ENCODE measurements at regions not wholly inside any gene's neighbourhood (a gene's known extent, or its start where the extent isn't known, plus 50 kb on each side); places are given as distances from the start of the nearest gene placed in this dataset.

DNA sequence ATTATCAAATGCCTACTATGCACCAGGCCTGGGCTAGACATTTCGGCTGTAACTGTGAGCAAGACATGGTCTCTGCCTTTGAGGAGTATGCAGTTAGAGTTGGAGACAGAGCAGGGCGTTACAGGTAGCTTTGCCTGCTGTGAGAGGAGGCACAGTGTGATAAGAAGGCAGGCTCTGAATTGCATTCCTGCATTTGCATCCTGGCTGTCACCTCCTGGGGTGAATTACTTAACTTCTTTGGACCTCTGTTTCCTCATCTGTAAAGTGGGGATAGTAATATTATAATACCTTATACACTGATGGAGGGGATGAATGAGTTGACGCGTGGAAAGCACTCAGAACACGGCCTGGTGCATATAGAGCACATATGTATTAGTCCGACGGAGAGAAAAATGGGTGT, 118.1 kb upstream of the ARHGAP20 start:
- DNase-seq (ENCODE audit: low spot score): no peak

DNA sequence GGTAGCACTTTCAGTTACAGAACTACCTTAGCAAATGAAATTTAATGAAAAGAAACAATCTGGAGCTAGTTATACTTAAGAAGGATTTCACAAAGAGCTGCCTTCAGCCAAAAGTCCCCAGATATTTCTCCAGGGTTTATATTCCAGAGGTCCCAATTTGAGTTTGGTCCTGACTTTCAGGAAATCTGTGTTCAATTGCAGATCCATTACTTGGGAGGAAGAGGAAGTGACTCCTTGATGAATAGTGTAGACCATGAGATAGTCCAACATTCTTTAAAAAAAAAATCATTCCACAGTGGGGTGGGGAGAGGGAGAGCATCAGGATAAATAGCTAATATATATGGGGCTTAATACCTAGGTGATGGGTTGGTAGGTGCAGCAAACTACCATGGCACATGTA, 117.6 kb upstream of the ARHGAP20 start:
- DNase-seq (ENCODE audit: low spot score): no peak

DNA sequence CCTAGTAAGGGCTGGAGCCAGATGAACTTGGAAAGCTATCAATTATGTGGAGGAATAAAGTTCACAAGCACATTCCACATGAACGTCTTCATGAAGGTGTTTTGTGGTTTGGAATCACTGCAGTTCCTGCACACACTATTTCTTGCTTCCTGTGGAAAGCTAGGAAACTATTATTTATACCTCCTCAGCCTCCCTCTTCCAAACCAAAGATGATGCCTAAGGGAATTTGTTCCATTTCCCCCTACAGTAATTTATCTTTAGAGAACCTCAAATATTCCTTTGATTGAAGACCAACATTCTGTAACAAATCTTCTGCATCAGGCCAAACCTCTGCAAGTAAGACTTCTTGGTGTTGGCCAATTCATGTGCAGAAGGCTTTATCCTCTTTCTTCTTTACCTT, 115.8 kb upstream of the ARHGAP20 start:
- no peak for DNase-seq (ENCODE audit: low spot score)

DNA sequence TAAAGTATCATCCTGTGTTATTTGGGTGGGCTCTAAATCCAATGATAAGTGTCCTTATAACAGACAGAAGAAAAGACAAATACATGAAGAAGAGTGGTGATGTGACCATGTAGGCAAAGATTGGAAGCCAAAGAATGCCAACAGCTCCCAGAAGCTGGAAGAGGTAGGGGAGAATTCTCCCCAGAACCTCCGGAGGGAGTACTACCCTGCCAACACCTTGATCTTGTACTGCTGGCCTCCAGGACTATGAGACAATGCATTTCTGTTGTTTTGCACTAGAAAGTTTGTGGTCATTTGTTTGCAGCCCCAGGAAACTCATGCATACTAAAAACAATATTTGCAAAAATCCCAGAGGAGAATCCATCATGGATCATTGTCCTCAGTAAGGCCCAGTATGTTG, 115.0 kb upstream of the ARHGAP20 start:
- no peak for DNase-seq (ENCODE audit: low spot score)

DNA sequence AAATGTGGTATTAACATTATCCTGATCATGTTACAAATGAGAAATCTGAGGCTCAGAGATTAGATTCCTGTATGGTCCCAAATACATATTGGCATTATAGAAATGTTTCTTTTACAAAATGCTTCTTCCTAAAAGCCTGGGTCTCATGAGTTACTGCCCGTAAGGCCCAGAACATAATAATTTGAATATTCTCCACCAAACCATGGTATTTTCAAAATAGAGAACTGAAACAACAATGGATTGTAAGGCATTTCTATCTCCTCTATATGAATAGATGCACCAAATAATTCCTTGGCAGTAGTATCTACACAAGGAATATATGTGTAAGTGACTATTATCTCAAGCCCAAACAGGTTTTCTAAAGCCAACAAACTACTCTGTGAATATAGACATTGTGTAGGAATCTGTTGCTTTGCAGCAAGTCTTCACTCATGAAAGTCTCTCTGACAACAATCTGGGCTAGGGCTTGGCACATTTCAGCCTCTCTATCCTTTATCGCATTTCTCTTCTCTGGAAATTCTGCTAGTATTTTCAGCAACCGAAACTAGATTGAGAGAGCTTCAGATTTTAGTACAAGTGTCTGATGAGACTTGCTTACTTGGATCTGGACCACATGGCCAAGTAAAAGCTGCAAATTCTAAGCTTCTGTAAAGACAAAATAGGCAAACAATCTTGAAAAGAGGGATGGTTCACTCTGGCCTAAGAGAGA, 112.8 kb upstream of the ARHGAP20 start:
- no peak for DNase-seq (ENCODE audit: low spot score)

DNA sequence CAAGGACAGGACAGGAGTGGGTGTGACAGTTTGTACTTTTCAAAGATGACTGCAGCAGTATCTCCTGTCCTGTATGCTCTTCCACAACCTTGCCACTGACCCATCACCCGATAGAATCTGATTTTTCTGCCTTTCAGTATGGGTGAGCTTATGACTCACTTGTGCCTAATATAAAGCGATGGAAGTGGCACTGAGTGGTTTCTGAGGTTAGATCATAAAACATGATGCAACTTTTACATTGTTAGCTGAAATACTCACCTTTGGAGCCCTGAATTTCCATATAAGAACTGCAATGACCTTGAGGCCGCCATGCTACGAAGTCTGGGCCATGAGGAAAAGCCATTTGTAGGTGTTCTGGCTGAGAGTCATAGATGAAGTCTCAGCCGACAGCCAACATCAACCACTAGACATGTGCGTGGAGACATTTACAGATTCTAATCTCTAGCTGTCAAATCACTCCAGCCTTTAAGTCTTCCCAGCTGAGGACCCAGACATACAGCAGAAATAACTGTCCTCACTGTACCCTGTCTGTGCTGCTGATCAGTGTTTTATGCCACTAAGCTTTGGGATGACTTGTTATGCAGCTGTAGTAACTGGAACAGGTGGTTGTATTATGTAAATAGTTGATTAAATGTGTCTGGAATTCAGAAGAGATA, 105.9 kb upstream of the ARHGAP20 start:
- DNase-seq (ENCODE audit: low spot score): no peak

DNA sequence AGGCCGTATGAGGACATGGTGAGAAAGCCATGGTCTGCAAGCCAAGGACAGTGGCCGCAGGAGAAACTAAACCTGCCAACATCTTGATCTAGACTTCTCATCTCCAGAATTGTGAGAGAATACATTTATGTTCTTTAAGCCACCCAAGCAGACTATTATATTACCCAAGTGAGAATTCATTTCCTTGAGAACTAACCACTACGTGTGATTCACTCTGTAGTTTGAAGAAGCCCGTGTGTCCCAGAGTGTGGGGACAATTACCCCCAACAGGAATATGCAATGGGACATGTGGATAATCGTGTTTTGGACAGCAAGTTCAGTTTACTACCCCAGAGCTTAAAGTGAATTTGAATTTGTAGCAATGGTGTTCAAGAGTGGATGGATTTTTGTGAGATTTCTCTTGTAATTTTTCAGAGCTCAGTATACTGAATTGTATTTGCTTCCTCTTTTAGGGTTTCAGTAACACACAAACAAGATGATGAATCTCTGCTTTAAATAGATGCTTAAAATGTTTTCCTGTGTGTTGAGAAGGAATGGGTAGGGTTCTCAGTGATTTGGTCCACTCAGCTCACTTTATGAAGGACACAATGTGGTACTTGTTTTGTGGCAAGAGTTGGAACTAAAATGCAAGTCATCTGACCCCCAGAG, 100.0 kb upstream of the ARHGAP20 start:
- DNase-seq (ENCODE audit: low spot score): no peak

DNA sequence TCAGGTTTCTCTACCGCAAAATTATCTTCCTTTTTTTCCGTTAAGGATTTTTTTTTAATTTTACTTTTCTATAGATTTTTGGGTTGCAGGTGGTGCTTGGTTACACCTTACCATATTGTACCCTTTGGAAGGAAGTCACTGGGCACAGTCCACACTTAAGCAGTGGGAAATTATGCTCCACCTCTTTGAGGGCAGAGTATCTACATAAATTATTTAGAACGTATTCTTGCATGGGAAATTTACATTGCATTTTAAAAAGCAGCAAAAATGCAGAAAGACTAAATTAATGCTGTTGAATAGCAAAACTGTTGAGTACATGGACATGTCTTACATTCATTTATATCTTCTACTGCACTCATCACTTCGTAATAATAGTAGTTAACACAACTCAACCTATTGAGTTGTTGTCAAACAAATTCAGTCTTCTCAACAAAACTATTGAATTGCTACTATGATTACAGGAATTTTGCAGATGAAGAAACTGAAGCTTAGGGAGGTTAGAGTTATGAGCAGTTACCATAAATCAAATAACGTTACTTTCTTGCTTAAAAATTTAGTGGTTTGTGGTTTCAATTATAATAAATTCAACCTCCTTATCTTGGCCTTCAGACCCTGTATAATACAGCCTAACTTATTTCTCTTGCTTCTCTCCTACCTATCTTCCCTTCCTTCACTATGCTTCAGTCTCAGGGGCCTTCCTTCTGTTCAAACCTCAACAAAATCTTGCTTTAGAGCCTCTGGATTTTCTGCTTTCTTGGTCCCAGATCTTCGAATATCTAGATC, 97.4 kb upstream of the ARHGAP20 start:
- DNase-seq (ENCODE audit: low spot score): no peak

DNA sequence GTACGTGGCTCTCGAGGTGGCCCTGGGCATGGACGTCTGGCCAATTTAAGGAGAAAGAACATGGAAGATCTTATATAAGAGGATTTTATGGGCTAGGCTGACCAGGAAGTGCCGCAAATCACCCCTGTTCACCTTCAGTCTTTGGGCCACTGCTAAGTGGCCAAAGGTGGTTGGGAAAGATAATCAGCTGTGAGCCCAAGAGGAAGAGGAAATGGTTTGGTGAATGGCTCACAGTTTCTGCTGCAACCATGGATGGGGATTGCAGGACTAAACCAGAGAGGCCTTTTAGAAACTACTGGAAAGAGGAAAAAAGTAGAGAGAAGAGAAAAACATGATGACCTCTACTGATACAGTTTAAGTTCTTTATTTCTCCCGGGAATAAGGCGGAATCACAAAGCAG, 96.0 kb upstream of the ARHGAP20 start:
- DNase-seq (ENCODE audit: low spot score): no peak

DNA sequence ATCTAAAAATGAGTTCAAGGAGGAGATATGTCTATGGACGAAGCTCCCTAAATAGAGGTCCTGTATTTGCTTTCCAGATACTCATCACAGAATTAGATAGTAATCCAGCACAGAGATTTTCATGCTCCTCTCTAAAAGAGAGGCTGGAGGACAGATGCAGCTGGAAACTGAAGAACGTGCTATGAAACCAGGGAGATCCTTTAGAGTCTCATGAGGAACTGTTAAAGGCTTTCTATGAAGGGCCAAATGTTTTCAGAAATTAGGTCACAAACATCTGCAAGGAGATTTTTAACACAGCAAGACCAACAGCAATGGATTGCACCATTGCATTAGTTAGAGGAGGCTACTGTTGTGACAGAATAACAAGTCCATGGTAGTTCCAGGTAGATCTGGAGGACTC, 95.6 kb upstream of the ARHGAP20 start:
- no peak for DNase-seq (ENCODE audit: low spot score)

DNA sequence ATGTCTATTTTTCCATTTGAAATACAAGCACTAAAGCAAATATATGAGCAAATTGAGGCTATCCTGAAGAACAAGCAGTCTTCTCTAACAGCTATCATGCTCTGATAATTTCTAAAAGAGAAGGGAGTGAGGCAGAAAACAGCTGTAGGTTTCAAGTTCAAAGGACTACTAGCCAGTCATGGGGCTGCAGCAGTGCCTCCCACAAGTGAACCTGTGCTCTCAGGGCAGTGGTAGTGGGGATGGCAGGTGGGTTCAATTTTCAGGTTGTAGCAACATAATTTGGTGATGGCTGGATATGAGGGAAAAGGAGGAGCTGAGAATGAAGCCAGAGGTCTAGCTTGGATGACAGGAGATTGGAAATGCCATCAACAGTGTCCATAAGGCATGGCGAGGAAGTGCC, 93.5 kb upstream of the ARHGAP20 start:
- no peak for DNase-seq (ENCODE audit: low spot score)

DNA sequence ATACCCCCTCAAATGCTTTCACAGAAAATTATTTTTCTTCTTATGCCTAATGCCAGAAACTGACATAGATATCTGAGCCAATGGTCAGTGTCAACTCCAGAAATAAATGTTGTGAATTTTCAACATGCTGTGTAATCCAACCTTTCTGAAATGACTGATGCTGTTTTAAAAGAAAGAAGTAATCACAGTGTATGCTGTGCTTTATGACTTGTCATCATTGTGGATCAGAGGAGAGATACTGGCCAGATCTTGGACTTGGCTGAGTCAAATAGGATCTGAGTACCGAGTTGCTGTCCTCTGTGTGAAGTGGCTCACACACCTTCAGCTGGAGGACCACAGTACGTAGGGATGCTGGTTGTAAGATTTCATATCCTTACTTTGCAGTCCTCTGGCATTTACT, 89.9 kb upstream of the ARHGAP20 start:
- DNase-seq (ENCODE audit: low spot score): no peak

DNA sequence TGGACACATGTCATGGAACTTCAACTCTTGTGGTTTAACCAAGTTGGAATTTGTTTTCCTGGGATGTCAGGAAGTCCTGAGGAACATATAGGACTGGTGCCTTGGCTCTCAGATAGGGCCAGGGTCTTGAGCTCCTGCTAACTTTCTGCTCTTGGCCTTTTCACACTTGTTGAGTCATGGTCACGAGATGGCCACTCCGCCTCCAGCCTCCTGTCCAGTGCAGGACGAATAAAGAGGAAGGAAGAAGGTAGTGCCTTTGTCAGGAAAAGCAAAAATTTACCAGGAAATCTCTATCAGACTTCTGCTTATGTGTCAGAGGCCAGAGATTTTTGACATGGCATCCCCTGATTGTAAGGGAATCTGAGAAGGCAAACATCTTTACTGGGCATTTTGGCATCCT, 89.1 kb upstream of the ARHGAP20 start:
- no peak for DNase-seq (ENCODE audit: low spot score)

DNA sequence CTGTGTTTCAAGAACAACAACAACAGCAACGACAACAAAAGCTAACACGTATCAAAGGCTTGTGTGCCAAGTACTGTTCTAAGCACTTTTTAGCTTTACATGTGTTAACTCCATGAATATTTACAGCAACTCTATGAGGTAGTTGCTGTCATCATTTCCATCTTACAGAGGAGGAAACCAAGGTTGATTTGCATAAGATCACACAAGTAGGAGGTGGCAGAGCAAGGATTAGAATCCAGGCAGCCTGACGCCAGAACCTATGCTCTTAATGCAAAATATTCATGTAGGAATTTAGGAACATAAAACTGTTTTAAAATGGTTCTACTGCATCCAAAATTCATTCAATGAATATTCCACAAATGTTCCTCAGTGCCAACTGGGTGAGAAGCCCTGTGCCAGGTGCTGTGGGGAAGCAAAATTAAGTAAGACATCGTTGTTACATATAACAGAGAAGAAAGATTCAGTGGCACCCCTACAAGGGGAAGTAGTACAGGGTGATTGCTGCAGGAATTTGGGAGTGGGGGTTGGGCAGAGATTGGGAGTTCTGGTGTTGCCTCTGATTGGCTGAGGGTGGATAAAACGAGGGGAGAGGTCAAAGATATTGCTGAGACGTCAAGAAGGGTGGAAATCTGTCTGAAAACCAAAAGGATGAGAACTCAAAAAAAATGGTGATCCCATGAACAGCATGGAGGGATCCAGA, 86.1 kb upstream of the ARHGAP20 start:
- no peak for DNase-seq (ENCODE audit: low spot score)

DNA sequence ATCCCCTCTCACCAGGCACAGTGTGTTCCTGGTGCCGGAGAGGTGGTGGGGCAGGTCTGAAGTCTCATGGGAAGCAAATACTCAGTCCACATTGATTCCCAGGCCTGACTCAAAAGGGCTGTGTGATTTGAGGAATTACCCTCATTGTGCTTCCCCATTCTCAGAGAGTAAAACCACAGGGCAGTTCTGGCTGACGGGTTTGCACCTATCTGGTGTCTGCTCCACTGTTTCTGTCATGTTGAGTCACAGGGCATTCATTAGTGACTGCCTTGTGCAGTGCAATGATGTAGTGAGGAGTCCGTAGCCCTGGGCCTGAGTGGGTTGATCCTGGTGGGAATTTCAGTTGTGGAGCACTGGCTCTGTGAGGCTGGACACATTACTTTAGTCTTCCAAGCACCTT, 85.2 kb upstream of the ARHGAP20 start:
- DNase-seq (ENCODE audit: low spot score): no peak

DNA sequence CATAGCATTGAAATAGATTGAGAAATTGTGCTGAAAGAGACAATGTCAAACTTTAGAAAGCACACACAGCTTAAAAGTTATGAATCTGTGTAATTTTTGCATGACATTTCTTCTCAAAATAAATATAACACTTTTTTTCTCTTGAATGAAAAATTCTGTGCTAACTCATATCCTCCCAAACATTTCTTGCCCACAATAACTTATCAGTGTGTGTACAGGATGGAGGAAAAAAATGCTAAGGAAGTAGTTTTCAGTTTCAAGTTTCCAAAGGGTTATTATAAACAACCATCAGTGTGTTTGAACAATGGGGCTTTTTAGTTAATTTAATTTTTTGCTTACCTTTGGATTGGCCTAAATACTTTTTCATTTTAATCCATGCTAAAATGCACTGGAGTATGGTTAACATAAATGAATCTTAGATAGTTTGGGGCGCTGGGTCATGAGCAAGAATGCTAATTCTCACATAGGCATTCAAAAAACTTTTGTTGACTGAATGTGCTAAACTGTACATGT, 82.9 kb upstream of the ARHGAP20 start:
- no peak for DNase-seq (ENCODE audit: low spot score)

DNA sequence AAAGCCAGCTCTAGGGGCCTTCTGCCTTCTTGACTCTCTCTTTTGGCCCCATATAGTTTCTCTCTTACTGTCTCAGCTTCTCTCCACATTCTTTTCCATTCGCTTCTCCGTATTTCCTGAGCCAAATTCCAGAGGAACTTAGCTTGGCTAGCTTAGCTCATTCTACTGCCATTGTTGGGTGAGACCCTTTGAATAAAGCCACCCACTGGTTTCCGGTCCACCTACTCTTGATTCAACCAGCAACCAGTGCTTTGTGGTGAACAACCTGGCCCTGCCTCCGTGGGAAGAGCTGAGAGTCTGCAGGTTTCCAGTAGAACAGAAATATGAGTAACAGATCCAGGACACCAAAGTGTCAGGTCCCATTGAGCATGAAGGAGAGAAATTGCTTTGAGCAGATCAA, 81.3 kb upstream of the ARHGAP20 start:
- no peak for DNase-seq (ENCODE audit: low spot score)

DNA sequence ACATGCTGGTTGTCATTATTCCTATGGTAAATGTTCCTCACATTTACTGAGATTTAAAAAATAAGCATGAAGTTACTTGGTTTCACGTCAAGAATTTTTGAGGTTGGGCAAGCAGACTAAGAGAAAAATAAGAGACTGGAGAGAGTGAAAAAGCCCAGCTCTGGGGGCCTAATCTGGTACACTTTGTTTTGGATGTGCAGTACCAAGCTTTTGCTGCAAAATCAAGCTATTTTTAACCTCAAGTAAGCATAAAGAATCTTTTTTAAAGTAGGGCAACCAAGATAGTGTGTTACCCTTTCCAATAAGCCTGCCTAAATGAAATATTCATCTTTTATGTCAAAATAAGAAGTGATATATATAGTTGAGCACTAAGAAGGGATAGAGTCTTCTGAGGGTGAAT, 79.4 kb upstream of the ARHGAP20 start:
- no peak for DNase-seq (ENCODE audit: low spot score)

DNA sequence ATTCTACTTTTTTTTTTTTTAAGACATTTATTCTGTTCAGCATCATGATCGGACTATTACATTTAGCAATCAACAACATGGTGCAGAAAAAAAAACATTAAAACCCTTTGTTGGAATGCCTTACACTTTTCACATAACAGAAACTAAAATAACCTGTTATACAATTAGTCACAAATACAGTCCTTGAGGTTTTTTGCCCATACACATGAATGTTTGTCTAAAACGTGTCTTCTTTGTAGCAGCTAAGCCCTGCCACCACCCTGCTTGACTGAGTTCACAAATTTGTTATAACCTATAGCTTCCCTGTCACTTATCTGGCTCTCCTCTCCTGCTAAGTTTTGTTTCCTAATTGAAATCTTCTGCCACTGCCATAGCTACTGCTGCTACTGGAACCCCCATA, 75.4 kb upstream of the ARHGAP20 start:
- DNase-seq (ENCODE audit: low spot score): no peak

DNA sequence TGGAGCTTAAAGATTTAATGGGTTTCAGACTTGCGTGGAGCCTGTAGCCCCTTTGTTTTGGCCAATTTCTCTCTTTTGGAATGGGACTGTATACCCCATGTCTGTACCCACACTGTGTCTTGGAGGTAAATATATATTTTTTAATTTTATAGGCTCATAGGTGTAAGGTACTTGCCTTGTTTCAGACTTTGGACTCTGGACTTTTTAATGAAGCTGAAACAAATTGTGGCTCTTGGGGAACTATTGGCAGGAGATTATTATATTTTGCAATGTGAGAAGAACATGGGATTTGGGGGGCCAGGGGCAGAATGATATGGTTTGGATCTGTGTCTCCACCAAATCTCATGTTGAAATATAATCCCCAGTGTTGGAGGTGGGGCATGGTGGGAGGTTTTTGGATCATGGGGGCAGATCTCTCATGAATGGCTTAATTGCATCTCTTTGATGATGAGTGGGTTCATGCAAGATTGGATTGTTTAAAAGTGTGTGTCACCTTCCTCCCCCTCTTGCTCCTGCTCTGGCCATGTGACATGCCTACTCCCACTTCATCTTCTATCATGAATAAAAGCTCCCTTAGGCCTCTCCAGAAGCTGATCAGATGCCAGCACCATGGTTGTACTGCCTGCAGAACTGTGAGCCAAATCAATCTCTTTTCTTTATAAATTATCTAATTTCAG, 74.1 kb upstream of the ARHGAP20 start:
- no peak for DNase-seq (ENCODE audit: low spot score)

DNA sequence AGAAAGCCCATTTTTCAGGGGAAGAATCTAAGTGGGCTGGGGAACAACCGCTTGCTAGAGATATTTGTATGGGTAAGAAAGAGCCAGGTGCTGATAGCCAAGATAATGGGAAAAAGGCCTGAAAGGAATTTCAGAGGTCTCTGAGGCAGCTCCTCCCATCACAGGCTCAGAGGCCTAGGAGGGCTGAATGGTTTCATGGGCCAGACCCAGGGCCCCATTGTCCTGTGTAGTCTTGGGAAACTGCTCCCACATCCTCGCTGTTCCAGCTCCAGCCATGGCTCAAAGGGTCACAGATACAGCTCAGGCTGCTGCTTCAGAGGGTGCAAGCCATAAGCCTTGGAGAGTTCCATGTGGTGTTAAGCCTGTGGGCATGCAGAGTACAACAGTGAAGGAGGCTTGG, 73.2 kb upstream of the ARHGAP20 start:
- no peak for DNase-seq (ENCODE audit: low spot score)

Measured in HuH-7 (cell line).